ENCODE measurements at regions not wholly inside any gene's neighbourhood (a gene's known extent, or its start where the extent isn't known, plus 50 kb on each side); places are given as distances from the start of the nearest gene placed in this dataset.

- no peak overlapping the region for H3K27ac Mint-ChIP-seq (ENCODE audit: low read depth, unreplicated experiment)
- no peak for DNase-seq (ENCODE audit: unreplicated experiment)
- ChIA-PET POLR2A (no interaction called here), CTCF (interaction anchor here (0.6 to 0.7 kb wide), 3 partner anchors 32 to 261 kb away, joined by 3 read pairs; no protein-coding TSS in a partner anchor)
- intact Hi-C loops (cut with micrococcal nuclease) = no loop called here
- H3K36me3 Mint-ChIP-seq (ENCODE audit: insufficient read depth, unreplicated experiment) = peaks cover 6% of the 10 kb centered on the region
- no peaks in the 10 kb centered on the region for H3K27me3 Mint-ChIP-seq (ENCODE audit: insufficient read depth, unreplicated experiment)
- no peak overlapping the region for H3K4me3 Mint-ChIP-seq (ENCODE audit: unreplicated experiment)
- TF ChIP-seq, protein P1, sequence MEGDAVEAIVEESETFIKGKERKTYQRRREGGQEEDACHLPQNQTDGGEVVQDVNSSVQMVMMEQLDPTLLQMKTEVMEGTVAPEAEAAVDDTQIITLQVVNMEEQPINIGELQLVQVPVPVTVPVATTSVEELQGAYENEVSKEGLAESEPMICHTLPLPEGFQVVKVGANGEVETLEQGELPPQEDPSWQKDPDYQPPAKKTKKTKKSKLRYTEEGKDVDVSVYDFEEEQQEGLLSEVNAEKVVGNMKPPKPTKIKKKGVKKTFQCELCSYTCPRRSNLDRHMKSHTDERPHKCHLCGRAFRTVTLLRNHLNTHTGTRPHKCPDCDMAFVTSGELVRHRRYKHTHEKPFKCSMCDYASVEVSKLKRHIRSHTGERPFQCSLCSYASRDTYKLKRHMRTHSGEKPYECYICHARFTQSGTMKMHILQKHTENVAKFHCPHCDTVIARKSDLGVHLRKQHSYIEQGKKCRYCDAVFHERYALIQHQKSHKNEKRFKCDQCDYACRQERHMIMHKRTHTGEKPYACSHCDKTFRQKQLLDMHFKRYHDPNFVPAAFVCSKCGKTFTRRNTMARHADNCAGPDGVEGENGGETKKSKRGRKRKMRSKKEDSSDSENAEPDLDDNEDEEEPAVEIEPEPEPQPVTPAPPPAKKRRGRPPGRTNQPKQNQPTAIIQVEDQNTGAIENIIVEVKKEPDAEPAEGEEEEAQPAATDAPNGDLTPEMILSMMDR (IDR thresholded peaks at IDR 0.05; ENCODE audit: unreplicated experiment) = no peak
- H3K4me1 Mint-ChIP-seq (ENCODE audit: insufficient read depth, unreplicated experiment) = peaks cover 29% of the 10 kb centered on the region
- BruUV-seq (replicated peaks) = no TSS peak
- H3K9me3 Mint-ChIP-seq (ENCODE audit: unreplicated experiment) = no peaks in the 10 kb centered on the region
These were observed 202.7 kb downstream of the ACKR3 start for GRCh38 chr2:236772220-236772837.

DNA sequence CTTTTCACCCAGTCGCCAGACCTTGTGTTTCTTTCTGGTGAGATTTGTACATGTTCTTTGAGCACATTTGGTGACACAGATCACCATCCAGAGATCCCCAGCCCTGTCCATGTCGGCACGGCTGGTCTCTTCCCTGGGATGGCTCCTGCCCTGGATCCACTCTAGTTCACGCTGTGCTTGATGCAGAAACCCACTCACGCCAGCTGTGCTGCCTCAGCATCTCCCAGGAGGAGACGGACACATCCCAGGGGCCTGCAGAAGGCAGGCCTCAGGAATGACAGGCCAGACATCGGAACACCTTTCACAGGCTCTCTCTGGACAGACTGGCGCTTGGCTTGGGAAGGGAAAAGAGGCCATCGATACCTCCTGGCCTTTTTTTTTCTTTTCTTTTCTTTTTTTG lies 203.6 kb downstream of the ACKR3 start:
- POLR2A ChIA-PET = no interaction called here

GRCh38 chr2:236774171-236774570 lies 204.5 kb downstream of the ACKR3 start:
- POLR2A ChIA-PET = no interaction called here

More for the DNA sequence above, 203.6 kb downstream of the ACKR3 start:
- no TSS peak for BruUV-seq (replicated peaks)
- Mint-ChIP-seq H3K36me3 (ENCODE audit: insufficient read depth, unreplicated experiment) (peaks cover 6% of the 10 kb centered on the region), H3K9me3 (ENCODE audit: unreplicated experiment) (no peaks in the 10 kb centered on the region), H3K4me1 (ENCODE audit: insufficient read depth, unreplicated experiment) (peaks cover 29% of the 10 kb centered on the region), H3K27ac (ENCODE audit: low read depth, unreplicated experiment) (no peak overlapping the region), H3K4me3 (ENCODE audit: unreplicated experiment) (no peak overlapping the region), H3K27me3 (ENCODE audit: insufficient read depth, unreplicated experiment) (no peaks in the 10 kb centered on the region)
- TF ChIP-seq, protein P1 (IDR thresholded peaks at IDR 0.05; ENCODE audit: unreplicated experiment) = no peak
- CTCF ChIA-PET = no interaction called here
- intact Hi-C loops (cut with micrococcal nuclease) = no loop called here
- DNase-seq (ENCODE audit: unreplicated experiment) = no peak

DNA sequence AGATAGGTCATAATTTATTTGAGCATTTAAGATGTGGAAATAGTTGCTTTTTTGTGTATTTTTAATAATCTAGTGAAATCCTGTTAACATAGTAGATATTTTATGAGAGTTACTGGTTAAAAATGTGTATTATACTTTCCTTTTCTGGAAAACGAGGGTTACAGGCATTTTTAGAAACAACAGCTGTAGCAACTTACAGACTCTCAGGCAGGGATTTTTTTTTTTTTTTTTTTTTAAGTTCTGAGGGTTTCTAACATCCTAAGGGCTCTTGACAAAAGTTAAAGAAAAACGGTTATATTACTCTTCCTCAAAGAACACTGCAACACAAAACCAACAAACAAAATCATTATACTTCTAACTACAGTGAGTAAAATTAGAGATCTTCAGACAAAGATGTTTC lies 205.9 kb downstream of the ACKR3 start:
- Mint-ChIP-seq H3K36me3 (ENCODE audit: insufficient read depth, unreplicated experiment) (peaks cover 5% of the 10 kb centered on the region), H3K4me1 (ENCODE audit: insufficient read depth, unreplicated experiment) (peaks cover 9% of the 10 kb centered on the region), H3K4me3 (ENCODE audit: unreplicated experiment) (no peak overlapping the region), H3K27ac (ENCODE audit: low read depth, unreplicated experiment) (no peak overlapping the region), H3K9me3 (ENCODE audit: unreplicated experiment) (no peaks in the 10 kb centered on the region), H3K27me3 (ENCODE audit: insufficient read depth, unreplicated experiment) (no peaks in the 10 kb centered on the region)
- ChIA-PET POLR2A (interaction anchor here (2.3 kb wide), 1 partner anchor 30 kb away, joined by 5 read pairs; no protein-coding TSS in a partner anchor), CTCF (interaction anchor here (0.6 kb wide), 2 partner anchors 27 to 920 kb away, joined by 3 read pairs; no protein-coding TSS in a partner anchor)
- intact Hi-C loops (cut with micrococcal nuclease) = no loop called here
- DNase-seq (ENCODE audit: unreplicated experiment) = no peak
- TF ChIP-seq, protein P1 (IDR thresholded peaks at IDR 0.05; ENCODE audit: unreplicated experiment) = no peak
- BruUV-seq (replicated peaks) = no TSS peak

More at GRCh38 chr2:236774171-236774570, 204.5 kb downstream of the ACKR3 start:
- BruUV-seq (replicated peaks) = no TSS peak
- Mint-ChIP-seq H3K4me1 (ENCODE audit: insufficient read depth, unreplicated experiment) (peaks cover 23% of the 10 kb centered on the region), H3K36me3 (ENCODE audit: insufficient read depth, unreplicated experiment) (peaks cover 6% of the 10 kb centered on the region), H3K4me3 (ENCODE audit: unreplicated experiment) (no peak overlapping the region), H3K9me3 (ENCODE audit: unreplicated experiment) (no peaks in the 10 kb centered on the region), H3K27me3 (ENCODE audit: insufficient read depth, unreplicated experiment) (no peaks in the 10 kb centered on the region), H3K27ac (ENCODE audit: low read depth, unreplicated experiment) (no peak overlapping the region)
- no peak for DNase-seq (ENCODE audit: unreplicated experiment)
- CTCF ChIA-PET = interaction anchor here (0.5 to 0.6 kb wide), 2 partner anchors 44 to 203 kb away, joined by 3 read pairs; no protein-coding TSS in a partner anchor
- intact Hi-C loops (cut with micrococcal nuclease) = no loop called here
- TF ChIP-seq, protein P1 (IDR thresholded peaks at IDR 0.05; ENCODE audit: unreplicated experiment) = no peak

All from MCF 10A (cell line).